GM19035 (cell line): ENCODE measurements at regions not wholly inside any gene's neighbourhood (a gene's known extent, or its start where the extent isn't known, plus 50 kb on each side); places are given as distances from the start of the nearest gene placed in this dataset.

ENCODE experiments used
- ATAC-seq: cut with Tn5 transposase; IDR thresholded peaks from one replicate; pipeline ENCODE4 v1.9.1; 2021; ENCODE audit not compliant: unreplicated experiment

- ATAC-seq: no peak
Measured at GRCh38 chr4:127214016-127214415, 418.7 kb upstream of the INTU start.

DNA sequence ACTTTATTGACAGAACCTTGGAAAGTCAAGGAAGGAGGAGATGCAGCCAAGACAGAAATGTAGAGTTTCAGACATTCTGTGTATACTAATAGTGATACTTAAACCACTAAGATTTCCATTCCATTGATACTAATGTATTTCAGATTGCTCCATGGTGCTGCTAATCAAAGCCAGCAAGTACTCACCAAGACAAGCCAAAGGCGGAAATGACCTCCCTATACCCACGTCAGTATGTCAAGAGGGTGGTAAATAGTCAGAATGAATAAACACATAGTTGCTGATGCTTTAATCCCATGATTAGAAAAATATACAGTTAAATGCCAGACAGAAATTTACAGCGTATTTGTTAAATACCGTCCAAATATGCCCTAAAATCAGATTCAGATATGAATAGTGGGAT, 417.8 kb upstream of the INTU start:
- ATAC-seq: no peak

- no peak for ATAC-seq
Measured at GRCh38 chr4:127217586-127218229, 415.0 kb upstream of the INTU start.

DNA sequence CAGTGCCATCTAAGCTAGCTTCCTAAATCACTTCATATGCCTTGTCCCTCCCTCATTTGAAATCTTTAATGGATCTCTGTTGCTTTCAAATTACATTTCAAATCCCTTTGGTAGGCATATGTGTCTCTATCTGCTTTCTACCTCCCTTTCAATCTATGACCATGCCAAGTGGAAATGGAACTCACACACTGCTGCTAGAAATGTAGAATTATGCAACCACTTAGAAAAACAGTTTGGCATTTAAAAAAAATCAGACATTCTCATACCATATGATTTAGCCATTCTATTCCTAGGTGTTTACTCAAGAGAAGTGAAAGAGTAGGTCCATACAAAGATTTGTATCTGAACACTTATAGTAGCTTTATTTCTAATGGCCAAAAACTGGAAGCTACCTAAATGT, 413.5 kb upstream of the INTU start:
- ATAC-seq: no peak

DNA sequence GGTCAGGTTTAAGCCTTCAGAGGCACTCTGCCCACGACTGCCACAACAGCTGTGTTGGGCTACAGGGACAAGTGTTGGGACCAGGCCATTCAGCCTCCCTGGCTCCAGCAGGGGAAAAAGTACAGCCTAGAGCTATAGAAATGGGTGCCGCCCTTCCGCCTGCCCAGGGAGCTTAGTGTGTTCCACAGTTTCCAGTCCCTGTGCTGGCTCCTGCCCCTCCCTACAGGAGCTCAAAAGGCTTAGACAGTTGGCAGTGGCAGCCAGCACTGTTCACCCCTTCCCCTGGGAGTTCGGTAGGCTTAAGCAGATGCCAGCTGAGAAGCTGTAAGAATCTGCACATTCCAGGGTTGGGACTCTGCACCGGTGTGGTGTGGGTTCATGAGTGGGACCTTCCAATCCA, 408.2 kb upstream of the INTU start:
- ATAC-seq: no peak

GRCh38 chr4:127229855-127230608, 402.7 kb upstream of the INTU start:
- ATAC-seq: no peak

DNA sequence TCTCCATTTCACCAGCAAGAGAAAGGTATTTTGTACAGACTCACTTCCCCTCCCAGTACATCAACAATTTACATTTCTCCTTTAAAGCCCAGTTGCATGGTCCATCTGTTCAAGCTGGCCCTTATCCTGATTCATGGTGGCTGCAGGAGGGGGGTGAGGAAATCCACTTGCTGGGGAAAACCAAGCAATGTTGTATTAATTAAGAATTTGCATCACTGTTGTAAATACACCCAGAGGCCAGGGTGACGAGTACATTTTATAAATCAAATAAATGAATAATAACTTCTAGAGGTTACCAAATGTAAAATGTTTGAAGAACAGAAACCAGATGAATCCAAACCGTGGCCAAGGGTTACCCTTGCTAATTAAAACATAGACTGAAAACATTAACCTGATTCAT, 395.9 kb upstream of the INTU start:
- no peak for ATAC-seq

GRCh38 chr4:127237581-127237980, 395.2 kb upstream of the INTU start:
- no peak for ATAC-seq

- no peak for ATAC-seq
Measured at GRCh38 chr4:127238956-127239475, 393.7 kb upstream of the INTU start.

- ATAC-seq: no peak
Measured at GRCh38 chr4:127239902-127240763, 392.6 kb upstream of the INTU start.

DNA sequence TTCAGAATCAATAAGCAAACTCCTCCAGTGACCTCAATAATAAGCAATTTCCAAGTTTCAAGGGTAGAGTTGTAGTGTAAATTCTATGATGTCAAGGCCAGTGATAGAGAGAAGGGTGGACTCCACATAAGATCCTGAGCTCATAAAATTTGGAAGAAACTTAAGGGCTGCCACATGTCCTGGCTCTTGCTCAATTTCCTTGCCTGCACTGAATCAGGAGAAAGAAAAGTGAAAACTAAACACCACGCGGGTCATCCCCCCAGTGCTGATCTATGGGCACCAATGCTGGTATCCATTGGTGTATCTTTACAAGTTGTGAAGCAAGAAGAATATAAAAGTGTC, 392.0 kb upstream of the INTU start:
- no peak for ATAC-seq

DNA sequence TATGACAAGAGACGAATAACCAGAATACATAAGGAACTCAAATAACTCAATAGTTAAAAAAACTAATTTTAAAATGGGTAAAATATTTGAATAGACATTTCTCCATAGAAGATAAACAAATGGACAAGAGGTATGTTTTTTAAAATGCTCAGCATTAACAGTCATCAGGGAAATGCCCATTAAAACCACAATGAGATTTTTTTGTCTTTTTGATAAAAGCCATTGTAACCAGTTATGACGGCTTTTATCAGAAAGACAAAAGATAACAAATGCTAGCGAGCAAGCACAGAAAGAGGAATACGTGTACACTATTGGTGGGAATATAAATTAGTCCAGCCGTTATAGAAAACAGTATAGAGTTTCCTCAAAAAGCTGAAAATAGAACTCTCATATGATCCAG, 388.2 kb upstream of the INTU start:
- ATAC-seq: no peak

GRCh38 chr4:127246963-127247952, 385.5 kb upstream of the INTU start:
- ATAC-seq: no peak

DNA sequence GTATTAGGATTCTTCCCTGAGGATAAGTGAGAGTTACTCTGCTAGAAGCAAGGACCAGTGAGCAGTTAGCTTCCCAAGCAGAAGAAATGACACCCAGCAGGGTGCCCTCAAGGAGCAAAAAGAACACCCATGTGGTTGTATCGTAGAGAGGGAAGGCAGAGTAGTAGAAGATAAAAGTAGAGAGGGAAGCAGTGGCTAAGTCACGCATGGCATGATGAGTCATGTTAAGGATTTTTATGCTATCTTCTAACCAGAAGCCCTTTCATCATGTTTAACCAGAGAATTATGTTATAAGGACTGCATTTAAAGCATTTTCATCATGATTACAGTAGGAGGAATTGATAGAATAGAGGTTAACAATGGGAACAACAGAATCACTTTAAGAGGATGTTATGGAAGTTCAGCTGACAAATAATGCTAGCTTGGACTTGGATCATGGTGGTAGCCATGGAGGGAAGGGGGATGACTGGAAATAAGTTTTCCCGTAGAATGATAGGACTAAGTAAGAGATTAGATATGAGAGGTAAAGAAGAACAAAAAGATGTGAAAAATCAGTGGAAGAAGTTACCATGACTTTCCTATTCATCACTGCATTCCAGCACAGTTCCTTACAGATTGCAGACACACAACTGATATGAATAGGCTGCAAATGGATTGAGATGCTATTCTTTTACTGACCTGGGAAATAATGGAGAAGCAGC, 383.5 kb upstream of the INTU start:
- ATAC-seq: no peak

DNA sequence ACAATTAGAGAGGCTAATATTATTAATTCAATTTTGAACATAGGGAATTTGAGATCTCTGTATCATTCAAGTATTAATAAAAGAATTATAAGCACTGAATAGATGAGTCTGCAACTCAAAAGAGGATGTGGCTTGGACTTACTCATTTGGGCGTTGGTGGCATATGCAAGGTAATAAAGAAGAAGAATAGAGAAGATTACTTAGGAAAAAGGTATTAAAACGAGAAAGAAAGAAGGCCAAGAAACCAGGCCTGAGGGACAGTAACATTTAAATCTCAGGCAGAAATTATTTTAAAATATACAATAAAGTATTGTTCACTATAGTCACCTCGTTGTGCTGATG, 383.0 kb upstream of the INTU start:
- ATAC-seq: no peak

DNA sequence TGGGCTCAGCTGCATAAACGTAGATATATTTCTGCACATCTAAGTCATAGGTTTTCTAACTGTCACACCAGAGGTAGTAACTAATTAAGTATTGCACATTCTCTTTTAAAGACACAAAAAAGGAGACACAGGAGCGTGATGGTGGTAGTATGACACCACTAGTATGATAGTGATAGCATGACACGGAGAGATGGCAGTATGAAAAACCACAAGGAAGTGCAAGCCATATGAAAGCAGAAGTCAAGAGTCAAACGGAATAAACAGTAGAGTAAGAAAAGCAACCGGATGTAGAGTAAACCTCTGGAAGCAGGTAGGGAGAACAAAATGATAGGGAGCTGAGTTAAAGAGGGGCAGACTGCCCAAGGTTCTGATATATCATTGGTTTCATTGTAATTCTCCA, 382.2 kb upstream of the INTU start:
- ATAC-seq: no peak

DNA sequence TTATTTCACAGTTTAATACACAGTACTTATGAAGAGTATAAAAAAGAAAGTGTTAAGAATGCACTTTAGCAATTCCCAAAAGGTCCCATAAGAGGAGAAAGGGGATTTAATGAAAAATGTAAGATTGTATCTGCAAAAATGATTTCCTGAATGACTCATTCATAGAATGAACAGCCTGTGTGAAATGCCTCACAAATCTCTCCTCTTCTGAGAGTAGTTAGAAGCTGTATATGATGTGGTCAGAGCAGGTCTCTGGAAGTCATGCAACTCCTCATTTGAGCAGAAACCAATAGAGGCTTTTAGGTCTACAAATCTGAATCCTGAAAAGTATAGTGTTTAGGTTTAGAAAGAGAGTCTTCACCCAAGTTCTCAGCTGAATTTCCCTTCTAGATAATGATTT, 381.3 kb upstream of the INTU start:
- ATAC-seq: peak; percentile 69

- no peak for ATAC-seq
Measured at GRCh38 chr4:127256500-127256899, 376.3 kb upstream of the INTU start.

GRCh38 chr4:127261476-127261875, 371.3 kb upstream of the INTU start:
- no peak for ATAC-seq

GRCh38 chr4:127268367-127268766, 364.4 kb upstream of the INTU start:
- no peak for ATAC-seq
